Endothelial cell of umbilical vein (primary cell): ENCODE measurements at regions not wholly inside any gene's neighbourhood (a gene's known extent, or its start where the extent isn't known, plus 50 kb on each side); places are given as distances from the start of the nearest gene placed in this dataset.

ENCODE experiments used
- BruUV-seq: library from RNA; stranded (reverse); fragments of 400-500 nt; replicated peaks from 2 replicates; lab custom pipeline; 2021; lab: Mats Ljungman, UMichigan
- CTCF ChIA-PET: fragments of 300-600, 350-600 bp; sonication (Branson Sonifier 250); formaldehyde crosslinking; loops from one replicate; lab custom pipeline; 2021; ENCODE audit warnings: antibody characterized with exemption, inconsistent platforms; lab: Charles Lee
- POLR2A ChIA-PET: fragments of 300-600, 350-600 bp; sonication (Branson Sonifier 250); formaldehyde crosslinking; loops from one replicate; lab custom pipeline; 2021; ENCODE audit warnings: antibody characterized with exemption, inconsistent platforms; lab: Charles Lee
- DNase-seq: peaks from one replicate; pipeline ENCODE4 v3.0.0-alpha.2; 2011; ENCODE audit warnings: low read depth, low spot score
- FAIRE-seq: peaks from 2 replicates; lab custom pipeline; 2011; peaks lifted over from hg19 to GRCh38; lab: Jason Lieb, UNC
- H2AFZ ChIP-seq: 2 replicates; pipeline ENCODE4 v1.6.0; 2012; ENCODE audit warnings: low read depth, low read length, control low read depth, inconsistent platforms
- H3K27ac ChIP-seq: 2 replicates; pipeline ENCODE4 v1.5.1; 2011; ENCODE audit warnings: low read depth, mild to moderate bottlenecking, control low read depth, low read length, moderate library complexity; ENCODE audit not compliant: insufficient read depth
- H3K27me3 ChIP-seq, 2 experiments: 2 replicates each; pipeline versions ENCODE4 v1.6.0 to v1.6.1; 2011; ENCODE audit warnings: low read length in 2 of 2, mixed read lengths in 1 of 2; ENCODE audit not compliant: control insufficient read depth in 2 of 2, insufficient read depth in 2 of 2
- H3K36me3 ChIP-seq, 2 experiments: 2 replicates in 1 of 2; 3 replicates in 1 of 2; pipeline ENCODE4 v1.5.1; 2011; ENCODE audit warnings: low read length in 2 of 2, mild to moderate bottlenecking in 1 of 2, moderate library complexity in 1 of 2; ENCODE audit not compliant: control insufficient read depth in 2 of 2, insufficient read depth in 2 of 2; ENCODE audit errors: extremely low read depth in 1 of 2
- H3K4me1 ChIP-seq: 3 replicates; pipeline ENCODE4 v1.5.1; 2011; ENCODE audit warnings: mild to moderate bottlenecking, low read length; ENCODE audit not compliant: control insufficient read depth, insufficient read depth; ENCODE audit errors: extremely low read depth
- H3K4me2 ChIP-seq: 2 replicates; pipeline ENCODE4 v1.6.1; 2011; ENCODE audit warnings: low read length, control low read depth, mixed read lengths; ENCODE audit not compliant: insufficient read depth
- H3K4me3 ChIP-seq, 3 experiments: fragments of 200-600 bp in 1 of 3; sonication (generic), shearing (Covaris generic) in 1 of 3; replicated peaks in 1 of 3; 2 replicates each; pipeline ENCODE4 v1.5.1; 2011 to 2016; ENCODE audit warnings: control low read depth in 3 of 3, low read length in 3 of 3, mild to moderate bottlenecking in 2 of 3, inconsistent platforms in 1 of 3, low read depth in 1 of 3, moderate library complexity in 1 of 3; ENCODE audit not compliant: insufficient read depth in 1 of 3
- H3K79me2 ChIP-seq: 2 replicates; pipeline ENCODE4 v1.6.0; 2012; ENCODE audit warnings: low read length, inconsistent platforms; ENCODE audit not compliant: control insufficient read depth, insufficient read depth
- H3K9ac ChIP-seq: replicated peaks from 2 replicates; pipeline ENCODE3; 2011; ENCODE audit warnings: low read length, control low read depth; ENCODE audit not compliant: insufficient read depth; ENCODE audit errors: extremely low read depth
- H3K9me1 ChIP-seq: replicated peaks from 3 replicates; pipeline ENCODE4 v1.6.0; 2011; ENCODE audit warnings: mild to moderate bottlenecking, low read length; ENCODE audit not compliant: control insufficient read depth, insufficient read depth; ENCODE audit errors: extremely low read depth
- H3K9me3 ChIP-seq: replicated peaks from 2 replicates; pipeline ENCODE4 v1.5.1; 2012; ENCODE audit warnings: low read length, inconsistent platforms; ENCODE audit not compliant: control insufficient read depth, insufficient read depth
- H4K20me1 ChIP-seq: replicated peaks from 2 replicates; pipeline ENCODE3; 2011; ENCODE audit warnings: mild to moderate bottlenecking, low read length; ENCODE audit not compliant: control insufficient read depth, insufficient read depth; ENCODE audit errors: extremely low read depth
- EZH2 ChIP-seq: IDR thresholded peaks from 2 replicates; pipeline ENCODE4 v1.6.1; 2012; ENCODE audit warnings: borderline replicate concordance, low read depth, mild to moderate bottlenecking, moderate library complexity, low read length, inconsistent platforms; ENCODE audit not compliant: severe bottlenecking
- FOS ChIP-seq: IDR thresholded peaks from 2 replicates; pipeline ENCODE4 v1.6.1; 2011; ENCODE audit warnings: mild to moderate bottlenecking, low read length, moderate library complexity, borderline replicate concordance; ENCODE audit not compliant: insufficient read depth
- GATA2 ChIP-seq: IDR thresholded peaks from 2 replicates; pipeline ENCODE4 v1.7.0; 2011; ENCODE audit warnings: low read depth, mild to moderate bottlenecking, moderate library complexity, mixed read lengths, low read length; ENCODE audit not compliant: insufficient read length, insufficient read depth
- JUN ChIP-seq: IDR thresholded peaks from 2 replicates; pipeline ENCODE4 v1.6.1; 2011; ENCODE audit warnings: borderline replicate concordance, low read depth; ENCODE audit not compliant: insufficient read length, insufficient read depth
- MYC ChIP-seq: IDR thresholded peaks from one replicate; pipeline ENCODE4 v1.6.1; 2011; ENCODE audit warnings: mild to moderate bottlenecking, low read depth, low read length
- POLR2A ChIP-seq: IDR thresholded peaks from 2 replicates; pipeline ENCODE4 v1.6.1; 2012; ENCODE audit warnings: low read depth, mild to moderate bottlenecking, control low read depth, low read length
- POLR2AphosphoS5 ChIP-seq: IDR thresholded peaks from 2 replicates; pipeline ENCODE4 v1.6.1; 2012; ENCODE audit warnings: low read depth, mild to moderate bottlenecking, control low read depth, low read length, moderate library complexity; ENCODE audit not compliant: insufficient read depth
- dilution Hi-C: fragments of 300-500 bp; cut with MboI; formaldehyde crosslinking; loops from one replicate; pipeline ENCODE4 v1.15.0; 2019; ENCODE audit warnings: low sequenced_read_pairs; ENCODE audit not compliant: extremely low pct_ligation_motif_present
- intact Hi-C: fragments of 100-400 bp; cut with micrococcal nuclease; formaldehyde crosslinking; loops from one replicate; pipeline ENCODE4 v1.10.0; 2022
- TF ChIP-seq, protein P1 (sequence below): IDR thresholded peaks from 2 replicates; pipeline ENCODE4 v1.6.1; 2011; ENCODE audit not compliant: insufficient read depth, insufficient read length
- TF ChIP-seq, protein P2 (sequence below), 2 donors: IDR thresholded peaks; 1 replicate in 1 of 2; 2 replicates in 1 of 2; pipeline ENCODE4 v1.5.1; 2011; ENCODE audit warnings: low read length in 2 of 2, mild to moderate bottlenecking in 2 of 2, moderate library complexity in 2 of 2, control low read depth in 1 of 2, inconsistent platforms in 1 of 2, low read depth in 1 of 2; ENCODE audit not compliant: insufficient read depth in 1 of 2; ENCODE audit errors: extremely low read depth in 1 of 2

DNA sequence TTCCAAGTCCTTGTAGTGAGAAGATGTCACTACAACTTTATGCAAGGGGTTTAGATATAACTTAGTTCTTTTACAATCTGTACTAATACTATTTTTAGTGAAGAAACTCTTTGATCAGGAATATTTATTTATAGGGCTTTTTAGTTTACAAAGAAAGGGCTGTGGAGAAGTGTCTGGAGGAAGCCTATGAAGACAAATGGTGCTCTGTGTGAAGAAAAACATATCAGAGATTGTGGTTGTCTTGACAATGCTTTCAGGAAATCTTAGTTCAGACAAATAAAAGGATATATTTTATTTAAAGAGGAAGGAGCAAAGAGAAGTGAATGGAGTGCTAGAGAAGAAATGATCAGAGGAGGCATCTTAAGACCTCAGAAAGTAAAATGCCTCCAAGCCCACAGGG is 824.9 kb downstream of the DCDC2C start:
- ChIA-PET POLR2A (no interaction called here), CTCF (no interaction called here)
- Histone ChIP-seq H3K4me3 (no peak overlapping the region), H3K9me1 (no peaks in the 10 kb centered on the region), H3K4me2 (no peak overlapping the region), H3K4me1 (no peaks in the 10 kb centered on the region), H3K27ac (no peak overlapping the region), H3K9ac (no peak overlapping the region), H3K9me3 (no peaks in the 10 kb centered on the region), H3K36me3 (no peaks in the 10 kb centered on the region), H4K20me1 (no peaks in the 10 kb centered on the region), H2AFZ (no peak overlapping the region), H3K79me2 (no peaks in the 10 kb centered on the region), H3K27me3 (no peaks in the 10 kb centered on the region)
- TF ChIP-seq FOS: no peak
- TF ChIP-seq MYC: no peak
- TF ChIP-seq POLR2A: no peak
- intact Hi-C loops: no loop called here
- DNase-seq: no peak
- no peak for FAIRE-seq
- no TSS peak for BruUV-seq
- dilution Hi-C loops: no loop called here

DNA sequence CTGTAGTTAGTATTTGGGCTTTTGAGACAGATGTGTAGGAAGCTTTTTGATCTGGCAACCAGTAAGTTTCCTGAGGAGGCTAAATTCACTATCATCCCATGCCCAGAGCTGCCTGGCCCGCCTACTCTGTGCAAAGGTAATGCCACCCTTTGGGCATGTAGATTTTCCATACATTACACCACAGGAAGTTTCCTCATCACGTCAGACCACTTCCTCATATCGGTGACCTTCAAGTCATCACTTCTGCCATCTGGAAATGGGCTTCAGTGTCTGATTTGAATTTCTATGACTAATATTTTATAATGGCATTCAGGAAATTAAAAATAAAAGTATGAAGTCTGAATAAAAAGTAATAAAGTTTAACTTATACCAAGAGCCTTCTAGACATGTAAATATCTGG is 825.4 kb downstream of the DCDC2C start:
- Histone ChIP-seq H3K36me3 (no peaks in the 10 kb centered on the region), H3K4me2 (no peak overlapping the region), H2AFZ (no peak overlapping the region), H3K27ac (no peak overlapping the region), H3K4me1 (no peaks in the 10 kb centered on the region), H3K27me3 (no peaks in the 10 kb centered on the region), H3K9ac (no peak overlapping the region), H3K4me3 (no peak overlapping the region), H3K9me3 (no peaks in the 10 kb centered on the region), H3K9me1 (no peaks in the 10 kb centered on the region), H3K79me2 (no peaks in the 10 kb centered on the region), H4K20me1 (no peaks in the 10 kb centered on the region)
- CTCF ChIA-PET: no interaction called here
- BruUV-seq: no TSS peak
- dilution Hi-C loops: no loop called here
- no peak for DNase-seq
- intact Hi-C loops: no loop called here
- no peak for FAIRE-seq
- POLR2A ChIA-PET: no interaction called here
- TF ChIP-seq JUN: no peak
- TF ChIP-seq, protein P1, sequence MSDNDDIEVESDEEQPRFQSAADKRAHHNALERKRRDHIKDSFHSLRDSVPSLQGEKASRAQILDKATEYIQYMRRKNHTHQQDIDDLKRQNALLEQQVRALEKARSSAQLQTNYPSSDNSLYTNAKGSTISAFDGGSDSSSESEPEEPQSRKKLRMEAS: no peak
- no peak for TF ChIP-seq FOS
- no peak for TF ChIP-seq EZH2
- no peak for TF ChIP-seq GATA2
- TF ChIP-seq MYC: no peak
- no peak for TF ChIP-seq POLR2A
- TF ChIP-seq POLR2AphosphoS5: no peak
- TF ChIP-seq, protein P2, sequence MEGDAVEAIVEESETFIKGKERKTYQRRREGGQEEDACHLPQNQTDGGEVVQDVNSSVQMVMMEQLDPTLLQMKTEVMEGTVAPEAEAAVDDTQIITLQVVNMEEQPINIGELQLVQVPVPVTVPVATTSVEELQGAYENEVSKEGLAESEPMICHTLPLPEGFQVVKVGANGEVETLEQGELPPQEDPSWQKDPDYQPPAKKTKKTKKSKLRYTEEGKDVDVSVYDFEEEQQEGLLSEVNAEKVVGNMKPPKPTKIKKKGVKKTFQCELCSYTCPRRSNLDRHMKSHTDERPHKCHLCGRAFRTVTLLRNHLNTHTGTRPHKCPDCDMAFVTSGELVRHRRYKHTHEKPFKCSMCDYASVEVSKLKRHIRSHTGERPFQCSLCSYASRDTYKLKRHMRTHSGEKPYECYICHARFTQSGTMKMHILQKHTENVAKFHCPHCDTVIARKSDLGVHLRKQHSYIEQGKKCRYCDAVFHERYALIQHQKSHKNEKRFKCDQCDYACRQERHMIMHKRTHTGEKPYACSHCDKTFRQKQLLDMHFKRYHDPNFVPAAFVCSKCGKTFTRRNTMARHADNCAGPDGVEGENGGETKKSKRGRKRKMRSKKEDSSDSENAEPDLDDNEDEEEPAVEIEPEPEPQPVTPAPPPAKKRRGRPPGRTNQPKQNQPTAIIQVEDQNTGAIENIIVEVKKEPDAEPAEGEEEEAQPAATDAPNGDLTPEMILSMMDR (IDR thresholded peaks at IDR 0.05; ENCODE audit: extremely low read depth in 1 of 2, insufficient read depth in 1 of 2, low read depth in 1 of 2, low read length in 2 of 2): no peak
